HG03025 (cell line): ENCODE measurements at regions not wholly inside any gene's neighbourhood (a gene's known extent, or its start where the extent isn't known, plus 50 kb on each side); places are given as distances from the start of the nearest gene placed in this dataset.
"Not testable (repeated sequence)": the region's sequence is repeated elsewhere in the genome, so short reads cannot be mapped to it uniquely, and the experiment has no call there.

Experiments
- ATAC-seq: cut with Tn5 transposase; IDR thresholded peaks from one replicate; pipeline ENCODE4 v1.9.1; 2021; ENCODE audit warnings: mild to moderate bottlenecking, moderate library complexity; ENCODE audit not compliant: unreplicated experiment, low FRiP score

DNA sequence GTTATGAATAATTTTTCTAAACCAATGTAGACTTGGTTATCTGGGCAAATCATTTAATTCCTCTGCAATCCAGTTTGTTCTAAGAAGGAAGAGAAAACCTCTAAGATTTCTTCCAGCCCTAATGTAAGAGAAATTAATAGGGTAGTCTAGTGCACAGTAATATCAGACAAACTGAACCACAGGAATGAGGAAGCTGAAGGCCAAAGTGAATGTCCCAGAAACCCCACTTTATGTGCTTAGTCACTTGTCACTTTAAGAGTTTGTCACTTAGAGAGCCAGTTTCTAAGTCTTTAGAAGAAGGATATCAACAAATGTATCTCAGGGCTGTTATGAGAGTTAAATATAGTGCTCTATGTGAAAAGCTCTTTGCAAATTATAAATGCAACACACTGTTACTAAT, 750.6 kb downstream of the DIAPH3 start:
- ATAC-seq: peak; percentile 69

DNA sequence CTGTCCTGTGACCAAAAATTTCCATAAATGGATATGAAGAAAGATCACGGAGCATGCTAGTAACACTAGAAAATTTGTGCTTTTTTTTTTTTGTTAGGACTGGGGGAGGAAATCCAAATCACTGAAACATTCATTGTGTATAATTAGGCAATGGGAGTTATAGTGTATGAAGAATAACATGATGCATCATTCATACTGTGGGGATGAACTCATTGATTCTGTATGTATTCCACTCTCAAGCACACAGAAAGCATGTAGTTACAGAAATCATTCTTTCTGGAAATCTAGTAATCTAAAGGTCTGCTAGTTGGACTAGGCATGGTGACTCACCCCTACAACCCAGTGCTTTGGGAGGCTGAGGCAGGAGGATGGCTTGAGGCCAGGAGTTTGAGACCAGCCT, 749.7 kb downstream of the DIAPH3 start:
- ATAC-seq: no peak

DNA sequence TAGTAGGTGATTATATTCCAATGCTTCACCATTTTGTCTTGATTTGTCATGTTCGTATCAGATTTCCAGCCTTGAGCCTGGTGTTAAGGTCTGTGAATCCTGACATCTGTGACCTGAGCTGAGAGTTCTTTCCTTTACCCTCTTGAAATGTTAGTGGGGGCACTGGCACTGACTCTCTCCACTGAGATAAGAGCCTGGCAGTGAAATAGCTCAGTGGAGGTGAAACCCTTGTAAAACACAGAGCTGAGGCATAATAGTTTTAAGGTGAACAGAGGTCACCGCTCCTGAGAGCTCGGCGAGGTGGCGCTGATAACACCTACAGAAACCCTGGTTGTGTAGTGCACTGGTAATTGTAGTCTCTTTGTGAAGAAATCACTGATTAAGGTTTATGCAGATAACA, 748.2 kb downstream of the DIAPH3 start:
- ATAC-seq: no peak

DNA sequence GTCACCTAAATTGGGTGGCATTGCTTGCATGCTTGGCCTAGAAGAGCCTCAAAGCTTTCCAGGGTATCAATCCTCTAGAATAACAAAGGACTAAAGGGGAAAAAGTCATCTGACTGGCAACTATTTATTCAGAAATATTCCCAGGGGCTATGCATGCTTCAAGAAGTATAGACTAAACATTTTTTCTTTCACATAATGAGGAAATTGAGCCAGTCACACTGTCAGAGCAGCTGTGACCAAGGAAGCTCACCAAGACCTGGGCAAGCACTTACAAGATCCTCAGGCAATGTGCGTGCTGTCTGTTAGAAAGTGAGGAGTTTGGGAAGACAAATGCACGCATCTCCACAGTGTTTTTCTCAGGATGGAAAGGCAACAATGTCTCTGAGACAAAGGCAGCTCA, 747.2 kb downstream of the DIAPH3 start:
- ATAC-seq: no peak

DNA sequence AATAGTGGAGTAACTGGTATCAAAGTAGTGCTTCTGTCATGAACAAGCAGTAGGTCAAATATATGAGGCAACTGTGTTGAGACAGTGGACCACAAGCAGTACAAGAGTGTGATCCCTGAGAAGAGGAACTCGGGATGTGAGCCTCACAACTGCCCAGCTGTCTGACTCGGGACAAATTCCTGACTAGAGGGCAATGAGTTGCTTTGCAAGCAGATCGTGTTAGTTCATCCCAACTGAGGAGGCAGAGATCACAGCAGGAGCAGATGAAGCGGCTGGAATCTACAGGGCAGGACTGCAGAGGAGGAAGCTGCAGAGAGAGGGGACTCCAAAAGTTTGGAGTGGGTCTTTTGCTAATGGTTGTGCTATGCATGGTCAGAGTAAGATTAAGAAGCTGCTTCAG, 741.1 kb downstream of the DIAPH3 start:
- no peak for ATAC-seq

DNA sequence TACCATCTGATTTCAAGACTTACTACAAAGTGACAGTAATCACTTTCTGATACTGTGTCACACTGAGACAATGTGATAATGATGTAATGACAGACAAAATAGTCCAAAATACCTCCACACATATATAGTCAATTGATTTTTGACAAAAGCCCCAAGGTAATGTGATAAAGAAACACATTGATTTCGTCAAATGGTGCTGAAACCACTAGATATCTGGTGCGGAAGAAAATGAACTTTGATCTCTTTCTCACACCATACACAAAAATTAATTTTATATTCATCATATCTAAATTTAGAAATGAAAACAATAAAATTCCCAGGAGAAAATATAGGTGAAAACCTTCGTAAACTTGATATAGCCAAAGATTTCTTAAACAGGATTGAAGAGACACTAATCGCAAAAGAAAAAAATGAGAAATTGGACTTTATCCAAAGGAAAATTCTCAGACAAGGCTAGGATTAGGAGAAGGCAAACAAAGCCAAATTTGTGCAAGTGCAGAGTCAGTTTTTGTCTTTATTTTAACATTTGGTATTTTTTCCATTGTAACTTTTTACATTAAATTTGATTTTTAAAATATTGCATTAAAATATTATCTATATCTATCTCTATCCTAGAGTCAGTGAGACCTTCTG, 739.9 kb downstream of the DIAPH3 start:
- no peak for ATAC-seq

DNA sequence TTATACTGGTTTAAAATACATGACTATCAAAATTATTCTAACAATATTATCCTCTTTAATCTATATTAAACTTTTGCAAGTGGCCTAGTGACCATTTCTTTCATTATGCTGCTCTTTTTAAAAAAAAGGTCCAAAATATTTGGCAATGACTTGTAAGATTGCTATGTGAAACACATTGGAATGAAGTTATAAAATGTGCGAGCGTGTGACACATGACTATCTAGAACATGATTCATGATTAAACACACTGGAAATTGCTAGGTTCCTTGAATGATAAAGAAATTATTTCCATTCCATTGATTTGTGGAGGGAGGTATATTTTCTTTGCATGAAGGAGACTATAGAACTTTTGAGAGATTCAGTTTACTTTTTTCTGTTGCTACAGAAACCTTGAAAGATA, 739.1 kb downstream of the DIAPH3 start:
- ATAC-seq: no peak

DNA sequence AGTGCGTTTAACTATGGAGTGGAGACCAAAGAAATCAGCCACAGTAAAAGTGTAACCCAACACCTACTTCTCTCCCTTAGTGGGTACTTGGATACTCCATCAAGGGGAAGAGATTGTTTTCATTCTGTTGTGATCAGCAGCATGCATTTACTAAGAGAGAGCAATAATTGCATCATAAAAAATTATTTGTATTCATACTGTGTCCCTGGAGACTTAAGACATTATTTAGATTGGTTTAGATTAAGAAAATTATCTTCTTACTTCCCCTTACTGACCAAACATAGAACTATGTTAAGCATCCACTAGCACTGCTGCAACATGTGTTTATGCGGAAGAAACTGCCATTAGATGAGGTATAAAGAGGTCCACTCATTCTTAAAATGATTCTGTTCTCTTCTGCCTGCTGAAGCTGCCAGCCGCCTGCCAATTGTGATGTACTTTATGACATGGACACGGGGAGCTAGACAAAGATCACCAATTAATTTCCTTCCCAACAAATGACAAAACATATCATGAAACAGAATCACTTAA, 738.5 kb downstream of the DIAPH3 start:
- ATAC-seq: no peak

DNA sequence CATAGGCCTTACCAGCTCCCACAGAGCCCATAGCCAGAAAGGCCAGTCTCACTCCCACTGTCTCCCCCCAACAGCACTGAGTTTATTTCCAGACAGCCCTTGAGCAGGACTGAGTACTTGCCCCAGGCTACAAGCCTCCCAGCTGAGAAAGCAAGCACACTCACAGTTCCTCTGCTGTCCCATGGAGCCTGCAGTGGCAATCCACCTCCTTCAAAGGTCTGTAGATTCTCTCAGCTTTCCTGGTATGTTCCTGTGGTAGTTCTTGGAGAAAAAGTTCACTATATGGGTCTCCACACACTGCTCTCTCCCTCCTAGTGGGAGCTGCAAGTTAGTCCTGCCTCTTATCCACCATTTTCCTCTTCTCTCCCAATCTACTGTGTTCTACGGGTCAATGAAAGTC, 728.7 kb downstream of the DIAPH3 start:
- no peak for ATAC-seq

DNA sequence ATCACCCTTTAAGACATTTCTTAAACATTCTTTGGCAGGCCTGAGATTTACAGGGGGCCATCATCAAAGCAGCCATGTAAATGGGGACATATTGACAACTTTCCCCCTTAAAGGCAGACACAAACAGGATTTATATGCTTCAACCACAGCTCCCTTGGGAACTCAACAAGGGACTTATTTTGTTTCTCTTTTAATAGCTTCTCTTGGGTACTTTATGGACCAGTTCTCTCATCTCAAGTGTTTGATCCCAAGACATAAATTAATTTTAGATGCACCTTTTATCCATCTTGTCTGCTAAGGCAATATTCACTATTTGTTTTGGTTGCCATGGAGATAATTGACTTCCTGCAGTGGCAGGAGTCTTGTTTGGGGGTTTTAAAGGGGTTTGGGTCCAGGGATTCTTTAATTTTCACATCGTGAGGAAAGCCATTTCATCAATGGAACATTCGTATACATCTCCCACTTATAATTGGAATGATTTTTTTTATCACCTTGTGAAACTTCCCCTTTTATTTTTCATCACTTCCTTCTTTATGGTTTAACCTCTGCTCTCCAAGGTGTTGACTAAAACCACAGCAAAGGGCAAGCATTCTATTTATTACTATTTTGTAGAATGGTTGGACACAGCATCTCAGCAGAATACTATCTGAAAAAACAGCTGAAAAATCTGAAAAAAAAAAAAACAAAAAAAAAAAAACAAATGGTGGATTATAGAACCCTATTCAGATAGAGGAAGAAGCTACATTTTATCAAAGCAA, 726.0 kb downstream of the DIAPH3 start:
- no peak for ATAC-seq

DNA sequence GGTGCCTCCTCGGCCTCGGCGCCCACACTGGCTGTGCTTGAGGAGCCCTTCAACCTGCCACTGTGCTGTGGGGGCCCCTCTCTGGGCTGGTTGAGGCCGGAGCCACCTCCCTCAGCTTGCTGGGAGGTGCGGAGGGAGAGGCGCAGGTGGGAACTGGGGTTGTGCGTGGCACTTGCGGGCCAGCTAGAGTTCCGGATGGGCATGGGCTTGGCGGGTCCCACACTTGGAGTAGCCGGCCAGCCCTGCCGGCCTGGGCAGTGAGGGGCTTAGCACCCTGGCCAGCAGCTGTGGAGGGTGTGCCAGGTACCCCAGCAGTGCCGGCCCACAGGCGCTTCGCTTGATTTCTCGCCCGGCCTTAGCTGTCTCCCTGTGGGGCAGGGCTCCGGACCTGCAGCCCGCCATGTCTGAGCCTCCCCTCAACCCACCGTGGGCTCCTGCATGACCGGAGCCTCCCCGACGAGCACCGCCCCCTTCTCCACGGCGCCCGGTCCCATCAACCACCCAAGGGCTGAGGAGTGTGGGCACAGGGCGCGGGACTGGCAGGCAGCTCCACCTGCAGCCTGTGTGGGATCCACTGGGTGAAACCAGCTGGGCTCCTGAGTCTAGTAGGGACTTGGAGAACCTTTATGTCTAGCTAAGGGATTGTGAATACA, 723.8 kb downstream of the DIAPH3 start:
- ATAC-seq: no peak

DNA sequence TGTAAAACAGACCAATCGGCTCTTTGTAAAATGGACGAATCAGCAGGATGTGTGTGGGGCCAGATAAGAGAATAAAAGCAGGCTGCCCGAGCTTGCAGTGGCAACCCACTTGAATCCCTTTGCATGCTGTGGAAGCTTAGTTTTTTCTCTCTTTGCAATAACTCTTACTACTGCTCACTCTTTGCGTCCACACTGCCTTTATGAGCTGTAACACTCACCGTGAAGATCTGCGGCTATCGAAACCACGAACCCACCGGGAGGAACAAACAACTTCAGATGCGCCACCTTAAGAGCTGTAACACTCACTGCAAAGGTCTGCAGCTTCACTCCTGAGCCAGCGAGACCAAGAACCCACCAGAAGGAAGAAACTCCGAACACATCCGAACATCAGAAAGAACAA, 722.7 kb downstream of the DIAPH3 start:
- ATAC-seq: not testable (repeated sequence)

DNA sequence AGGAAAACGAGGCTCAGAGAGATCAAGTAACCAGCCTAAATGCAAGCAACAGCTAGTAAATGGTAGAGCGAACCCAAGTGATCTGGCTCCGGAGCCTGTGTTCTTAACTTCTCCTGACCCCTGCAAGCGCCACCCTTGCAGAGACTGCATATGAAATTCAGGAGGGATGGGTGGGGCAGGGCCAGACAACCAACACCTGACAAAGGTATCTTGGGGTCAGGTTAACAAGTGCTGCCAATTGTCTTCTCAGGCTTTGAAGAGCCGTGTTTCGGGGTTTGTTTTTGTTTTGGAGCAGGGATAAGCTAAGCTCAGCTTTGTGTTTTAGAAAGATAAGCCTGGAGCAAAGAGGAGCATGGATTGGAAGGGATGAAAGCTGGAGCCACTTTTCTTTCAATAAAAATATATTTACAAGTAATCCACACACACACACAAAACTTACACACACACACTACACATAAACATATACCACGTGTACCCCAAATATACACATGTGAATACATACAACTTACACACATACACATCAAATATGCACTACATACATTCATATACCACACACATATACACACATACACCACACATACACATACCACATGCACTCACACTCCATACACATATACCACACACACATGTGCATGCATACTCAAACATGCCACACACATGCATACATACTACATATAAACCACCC, 722.0 kb downstream of the DIAPH3 start:
- no peak for ATAC-seq

DNA sequence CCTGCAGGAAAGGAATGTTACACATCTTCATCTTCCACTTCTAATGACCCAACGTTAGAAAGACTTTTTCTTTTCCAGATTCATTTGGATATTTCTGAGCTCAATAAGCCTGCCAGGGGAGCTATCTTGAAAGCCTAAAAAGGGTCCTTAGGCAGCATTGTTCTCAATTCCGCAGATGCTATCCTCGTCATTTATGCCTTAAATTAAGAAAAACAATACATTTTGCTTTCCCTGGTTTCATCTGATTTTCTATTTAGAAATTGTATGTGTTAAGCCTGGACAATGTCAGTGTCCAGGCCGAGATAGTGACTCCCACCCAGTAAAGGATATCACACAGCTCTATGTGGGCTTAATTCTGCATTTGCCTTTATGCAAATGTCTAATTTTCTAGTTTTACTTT, 721.3 kb downstream of the DIAPH3 start:
- ATAC-seq: no peak

DNA sequence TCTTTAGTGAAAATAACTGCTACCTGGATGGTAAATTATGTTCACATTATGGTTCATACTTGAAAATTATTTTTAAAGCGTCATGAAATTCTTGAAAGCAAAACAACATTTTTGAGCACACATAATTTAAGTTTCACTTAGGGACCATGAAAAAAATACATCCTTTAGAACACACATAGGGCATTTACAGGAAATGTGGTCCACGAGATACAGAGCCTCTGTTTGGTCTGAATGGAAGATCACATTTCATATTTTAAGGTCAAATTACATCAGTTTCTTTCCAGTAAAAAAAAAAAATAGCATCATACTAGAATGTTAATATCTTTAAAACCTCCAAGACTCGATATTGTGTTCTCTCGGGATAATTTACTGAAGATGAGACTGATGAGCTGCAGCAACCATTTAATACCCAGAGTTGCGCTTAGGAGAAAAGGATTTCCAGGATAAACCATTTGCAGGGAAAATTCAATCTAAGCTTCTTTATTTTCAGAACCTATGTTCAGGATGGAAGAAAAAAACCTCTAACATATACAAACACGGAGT, 720.7 kb downstream of the DIAPH3 start:
- ATAC-seq: no peak

DNA sequence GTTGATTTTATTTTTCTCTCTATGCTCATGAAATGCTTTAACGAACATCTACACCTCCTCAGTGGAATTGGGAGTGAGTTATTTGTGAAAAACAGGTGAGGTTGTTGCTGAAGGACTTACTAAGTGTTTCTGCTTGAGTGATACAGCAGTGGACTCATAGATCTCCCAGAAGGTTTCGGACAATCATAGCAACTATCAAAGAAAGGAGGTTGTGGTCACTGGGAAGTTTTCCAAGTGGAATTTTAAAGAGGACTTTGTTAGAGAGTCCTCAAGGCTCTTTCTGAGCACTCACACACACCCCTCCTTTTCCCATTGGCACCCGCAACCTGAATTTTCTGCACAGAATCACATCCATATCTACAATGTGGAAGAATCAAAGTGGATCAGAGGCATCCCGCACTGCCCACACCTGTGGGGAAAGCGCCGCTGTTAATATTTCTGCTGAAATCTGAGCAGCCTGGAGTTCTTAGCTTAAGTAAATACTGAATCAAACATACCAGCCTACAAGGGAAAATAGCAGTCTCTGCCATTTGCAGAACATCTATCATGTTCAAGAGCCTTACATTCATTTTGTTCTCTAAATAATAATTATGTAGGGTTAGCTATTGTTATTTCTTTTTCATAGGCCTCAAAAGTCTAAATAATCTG, 719.4 kb downstream of the DIAPH3 start:
- ATAC-seq: no peak

DNA sequence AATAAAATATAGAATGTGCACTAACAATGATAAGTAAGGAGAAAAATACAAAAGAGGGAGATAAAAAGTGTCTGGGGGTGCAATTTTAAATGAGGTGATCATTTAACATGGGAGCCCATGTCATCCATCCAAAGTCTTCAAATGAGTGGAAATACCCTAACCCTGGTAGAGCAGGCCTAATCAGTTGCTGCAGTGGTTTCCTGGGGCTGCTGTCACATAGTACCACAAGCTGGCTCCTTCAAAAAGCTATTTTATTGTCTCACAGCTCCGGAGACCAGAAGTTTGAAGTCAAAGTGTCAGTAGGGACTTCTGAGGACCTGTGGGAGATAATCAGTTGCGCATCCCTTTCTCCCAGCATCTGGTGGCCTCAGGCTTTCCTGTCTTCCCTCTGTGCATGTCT, 717.9 kb downstream of the DIAPH3 start:
- ATAC-seq: no peak

DNA sequence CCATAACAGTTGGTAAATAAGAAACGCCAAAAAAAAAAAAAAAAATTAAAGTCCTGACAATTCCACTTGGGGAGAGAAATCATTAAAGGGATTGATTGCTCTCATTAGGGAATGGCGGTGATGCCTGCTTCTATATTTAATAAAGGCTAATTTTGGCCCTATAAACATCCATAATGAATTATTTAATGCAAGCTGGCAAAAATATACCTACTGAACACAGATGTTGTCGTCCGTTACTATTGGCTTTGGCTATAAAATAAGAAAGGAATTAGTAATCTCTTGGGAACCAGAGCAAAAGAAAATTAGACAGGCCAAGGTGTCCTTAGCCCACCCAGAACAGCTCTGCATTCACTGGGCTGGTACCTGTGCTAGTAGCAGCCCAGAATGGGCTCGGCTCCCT, 717.3 kb downstream of the DIAPH3 start:
- no peak for ATAC-seq

DNA sequence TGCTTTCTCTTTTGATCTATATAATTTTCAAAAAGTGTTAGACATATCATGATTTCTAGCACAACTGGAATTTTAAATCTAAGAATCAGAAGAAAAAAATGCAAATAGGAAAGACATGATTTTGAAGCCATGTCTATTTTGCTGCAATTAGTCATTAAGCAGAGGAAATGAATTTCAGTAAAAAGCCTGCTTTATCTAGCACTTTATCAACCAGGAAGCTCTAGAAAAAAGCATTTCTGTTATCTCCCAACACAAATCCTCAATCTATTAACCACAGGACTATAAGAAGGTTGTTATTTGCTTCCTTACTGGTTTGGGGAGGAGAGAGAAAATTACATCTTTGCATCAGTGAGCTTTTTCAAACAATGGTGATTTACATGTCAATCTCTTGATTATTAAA, 716.7 kb downstream of the DIAPH3 start:
- ATAC-seq: no peak

DNA sequence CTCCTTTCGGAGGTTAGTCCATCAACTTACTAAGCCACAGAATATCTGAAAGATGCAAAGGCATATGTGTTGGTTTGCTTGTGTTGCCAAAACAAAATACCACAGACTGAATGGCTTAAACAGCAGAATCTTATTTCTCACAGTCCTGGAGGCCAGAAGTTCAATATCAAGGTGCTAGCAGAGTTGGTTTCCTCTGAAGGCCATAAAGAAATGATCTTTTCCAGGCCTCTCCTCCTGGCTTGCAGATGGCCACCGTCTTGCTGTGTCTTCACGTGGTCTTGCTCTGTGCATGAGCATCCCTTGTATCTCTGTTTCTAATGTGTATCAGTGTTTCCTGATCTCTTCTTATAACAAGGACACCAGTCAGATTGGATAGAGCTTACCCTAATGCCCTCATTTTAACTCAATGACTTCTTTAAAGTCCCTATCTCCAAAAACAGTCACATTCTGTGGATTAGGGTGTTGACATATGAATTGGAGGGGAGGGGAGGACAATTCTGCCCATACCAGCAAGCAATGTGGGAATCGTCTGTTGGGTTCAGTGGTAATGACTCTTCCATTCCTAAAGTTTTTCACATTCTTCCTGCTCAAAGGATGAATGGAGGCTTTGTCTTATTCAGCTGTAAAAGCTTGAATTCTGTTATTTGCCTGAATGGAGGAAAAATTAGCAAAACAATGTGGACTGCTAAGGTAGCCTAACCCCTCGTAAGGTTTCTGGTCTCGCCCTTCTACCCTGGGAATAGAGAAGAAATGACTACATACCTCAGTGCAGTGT, 715.7 kb downstream of the DIAPH3 start:
- ATAC-seq: no peak
